Tibial artery (tissue), 4 donors: ENCODE measurements at regions not wholly inside any gene's neighbourhood (a gene's known extent, or its start where the extent isn't known, plus 50 kb on each side); places are given as distances from the start of the nearest gene placed in this dataset.
"Not testable (repeated sequence)": the region's sequence is repeated elsewhere in the genome, so short reads cannot be mapped to it uniquely, and the experiment has no call there.

Source experiments
- DNase-seq, 2 donors: peaks; one replicate each; pipeline ENCODE4 v3.0.0-alpha.2; 2019
- H3K27ac ChIP-seq, 2 donors: fragments of 200-600 bp; sonication (generic) in 1 of 2; 1 replicate in 1 of 2; 2 replicates in 1 of 2; pipeline ENCODE4 v1.5.1; 2018 to 2019; ENCODE audit warnings: mild to moderate bottlenecking in 1 of 2
- H3K27me3 ChIP-seq, 2 donors: fragments of 200-600 bp; sonication (generic) in 1 of 2; one replicate each; pipeline versions ENCODE4 v1.5.1 to v1.6.0; 2016 to 2019
- H3K36me3 ChIP-seq, 3 donors: fragments of 200-600 bp; sonication (generic) in 2 of 3; one replicate each; pipeline ENCODE4 v1.5.1; 2016 to 2019; ENCODE audit warnings: mild to moderate bottlenecking in 2 of 3
- H3K4me1 ChIP-seq, 4 donors: fragments of 200-600 bp; sonication (generic) in 2 of 4; 1 replicate in 3 of 4; 2 replicates in 1 of 4; pipeline ENCODE4 v1.5.1; 2016 to 2019
- H3K4me3 ChIP-seq, 2 donors: fragments of 200-600 bp; sonication (generic) in 1 of 2; 1 replicate in 1 of 2; 2 replicates in 1 of 2; pipeline ENCODE4 v1.5.1; 2018 to 2019; ENCODE audit warnings: mild to moderate bottlenecking in 2 of 2
- H3K9me3 ChIP-seq, 3 donors: fragments of 200-600 bp; sonication (generic) in 1 of 3; one replicate each; pipeline ENCODE4 v1.5.1; 2016 to 2019
- CTCF ChIP-seq, 2 experiments: fragments of 200-600 bp in 1 of 2; fragments of 450-650 bp in 1 of 2; IDR thresholded peaks; one replicate each; pipeline ENCODE4 v1.5.1; 2017 to 2019; ENCODE audit warnings: antibody characterized with exemption in 2 of 2, mild to moderate bottlenecking in 1 of 2, moderate library complexity in 1 of 2
- intact Hi-C: fragments of 100-400 bp; cut with DNase I; formaldehyde crosslinking; loops from one replicate; pipeline ENCODE4 v1.15.0; 2023; ENCODE audit warnings: low total_unique reads

GRCh38 chr17:31738996-31739699 lies 119.9 kb downstream of the COPRS start:
- no peaks in the 10 kb centered on the region for H3K36me3 ChIP-seq
- peaks cover 0 to 79% (median 34%) of the 10 kb centered on the region in 4 donors for H3K4me1 ChIP-seq
- intact Hi-C loops: no loop called here
- no peak for TF ChIP-seq CTCF (IDR thresholded peaks at IDR 0.05)
- no peaks in the 10 kb centered on the region for H3K9me3 ChIP-seq
- H3K4me3 ChIP-seq: no peak overlapping the region
- H3K27me3 ChIP-seq: no peaks in the 10 kb centered on the region
- peak overlapping the region; percentile 56 to 67 for H3K27ac ChIP-seq
- no peak for DNase-seq

GRCh38 chr17:31738488-31738887 lies 120.6 kb downstream of the COPRS start:
- no peaks in the 10 kb centered on the region for H3K36me3 ChIP-seq
- TF ChIP-seq CTCF (IDR thresholded peaks at IDR 0.05): no peak
- H3K27ac ChIP-seq: peak overlapping the region; percentile 56 to 67
- H3K9me3 ChIP-seq: no peaks in the 10 kb centered on the region
- intact Hi-C loops: no loop called here
- peaks cover 0 to 73% (median 27%) of the 10 kb centered on the region in 4 donors for H3K4me1 ChIP-seq
- no peak overlapping the region for H3K4me3 ChIP-seq
- no peaks in the 10 kb centered on the region for H3K27me3 ChIP-seq
- DNase-seq: peak in 1 of 2 donors; percentile 24

GRCh38 chr17:31738067-31738466 lies 121.0 kb downstream of the COPRS start:
- no peak for DNase-seq
- Histone ChIP-seq H3K4me1 (peaks cover 0 to 69% (median 26%) of the 10 kb centered on the region in 4 donors), H3K27ac (peak overlapping the region; percentile 56 to 67), H3K27me3 (no peaks in the 10 kb centered on the region), H3K9me3 (no peaks in the 10 kb centered on the region), H3K36me3 (no peaks in the 10 kb centered on the region), H3K4me3 (no peak overlapping the region)
- TF ChIP-seq CTCF (IDR thresholded peaks at IDR 0.05): no peak
- intact Hi-C loops: no loop called here

GRCh38 chr17:31736855-31737625 lies 122.0 kb downstream of the COPRS start:
- no peaks in the 10 kb centered on the region for H3K27me3 ChIP-seq
- TF ChIP-seq CTCF (IDR thresholded peaks at IDR 0.05): no peak
- no peaks in the 10 kb centered on the region for H3K9me3 ChIP-seq
- intact Hi-C loops: no loop called here
- no peaks in the 10 kb centered on the region for H3K36me3 ChIP-seq
- peaks cover 0 to 60% (median 26%) of the 10 kb centered on the region in 4 donors for H3K4me1 ChIP-seq
- peak overlapping the region; percentile 39 to 67 for H3K27ac ChIP-seq
- H3K4me3 ChIP-seq: no peak overlapping the region
- peak in 1 of 2 donors; percentile 79 for DNase-seq

- no peak for DNase-seq
- H3K27ac ChIP-seq: peak overlapping the region in 1 of 2 donors; percentile 17
- intact Hi-C loops: loop anchor here (5.0 kb wide), 1 partner anchor 41 kb away; no protein-coding TSS in a partner anchor
- no peaks in the 10 kb centered on the region for H3K36me3 ChIP-seq
- no peaks in the 10 kb centered on the region for H3K27me3 ChIP-seq
- no peak for TF ChIP-seq CTCF (IDR thresholded peaks at IDR 0.05)
- peaks cover 0 to 43% (median 16%) of the 10 kb centered on the region in 4 donors for H3K4me1 ChIP-seq
- H3K9me3 ChIP-seq: no peaks in the 10 kb centered on the region
- no peak overlapping the region for H3K4me3 ChIP-seq
These were observed 125.7 kb downstream of the COPRS start for GRCh38 chr17:31733326-31733725.

GRCh38 chr17:31731585-31732154 lies 127.4 kb downstream of the COPRS start:
- DNase-seq, H3K36me3 ChIP-seq, H3K4me3 ChIP-seq, H3K27me3 ChIP-seq, H3K9me3 ChIP-seq: not testable (repeated sequence)
- intact Hi-C loops: loop anchor here (5.0 kb wide), 1 partner anchor 39 kb away; no protein-coding TSS in a partner anchor
- Histone ChIP-seq H3K27ac (peak overlapping the region; percentile 65 to 68), H3K4me1 (peaks cover 0 to 27% (median 13%) of the 10 kb centered on the region in 4 donors)
